Natural killer cell (primary cell): ENCODE measurements at regions not wholly inside any gene's neighbourhood (a gene's known extent, or its start where the extent isn't known, plus 50 kb on each side); places are given as distances from the start of the nearest gene placed in this dataset.

Source experiments
- ATAC-seq, 3 donors: fragments of 150-1000 bp in 2 of 3; fragments of 200-7000 bp in 1 of 3; cut with Tn5 transposase; 1 replicate in 1 of 3; 2 replicates in 2 of 3; pipeline ENCODE4 v1.10.0; 2021; ENCODE audit warnings: mild to moderate bottlenecking in 2 of 3, moderate library complexity in 2 of 3
- DNase-seq, 2 donors: peaks; one replicate each; pipeline versions ENCODE4 v3.0.0 to v3.0.0-alpha.2; 2013 to 2021; ENCODE audit warnings: mixed read lengths in 1 of 2
- H3K27ac ChIP-seq: one replicate; pipeline ENCODE4 v1.5.1; 2013; ENCODE audit warnings: mild to moderate bottlenecking, low read length
- H3K27me3 ChIP-seq: one replicate; pipeline ENCODE4 v1.6.1; 2013; ENCODE audit warnings: low read length; ENCODE audit not compliant: control insufficient read depth, insufficient read depth
- H3K36me3 ChIP-seq: one replicate; pipeline ENCODE4 v1.6.1; 2013; ENCODE audit warnings: low read length; ENCODE audit not compliant: control insufficient read depth, insufficient read depth
- H3K4me1 ChIP-seq: one replicate; pipeline ENCODE4 v1.6.1; 2013; ENCODE audit warnings: low read length; ENCODE audit not compliant: control insufficient read depth, insufficient read depth
- H3K4me3 ChIP-seq: one replicate; pipeline ENCODE4 v1.5.1; 2013; ENCODE audit warnings: low read length
- H3K9me3 ChIP-seq: one replicate; pipeline ENCODE4 v1.6.1; 2013; ENCODE audit warnings: low read length; ENCODE audit not compliant: control insufficient read depth, insufficient read depth
- H3K27ac Mint-ChIP-seq, 2 donors: one replicate each; pipeline ENCODE4 v1.8.0; 2022; ENCODE audit warnings: mild to moderate bottlenecking in 2 of 2, mixed read lengths in 2 of 2, moderate library complexity in 1 of 2
- H3K27me3 Mint-ChIP-seq, 2 donors: one replicate each; pipeline ENCODE4 v1.8.0; 2022; ENCODE audit warnings: low read depth in 2 of 2, mixed read lengths in 2 of 2
- H3K36me3 Mint-ChIP-seq: one replicate; pipeline ENCODE4 v1.8.0; 2022; ENCODE audit warnings: mixed read lengths
- H3K4me1 Mint-ChIP-seq, 2 donors: one replicate each; pipeline ENCODE4 v1.8.0; 2022; ENCODE audit warnings: mixed read lengths in 2 of 2
- H3K4me3 Mint-ChIP-seq: one replicate; pipeline ENCODE4 v1.8.0; 2022; ENCODE audit warnings: mild to moderate bottlenecking, moderate library complexity, mixed read lengths
- H3K9me3 Mint-ChIP-seq, 2 donors: one replicate each; pipeline ENCODE4 v1.8.0; 2022; ENCODE audit warnings: mixed read lengths in 2 of 2
- WGBS: methylation state at CpG from one replicate; pipeline ENCODE4 v1.1.7; 2013; ENCODE audit warnings: missing lambda C conversion rate; ENCODE audit not compliant: insufficient coverage; 5-methylcytosine and 5-hydroxymethylcytosine counted together
- intact Hi-C: fragments of 100-400 bp; cut with micrococcal nuclease; formaldehyde crosslinking; loops from one replicate; pipeline ENCODE4 v1.14.2; 2022
- TF ChIP-seq, protein P1 (sequence below): fragments of 200-600 bp; IDR thresholded peaks from one replicate; pipeline ENCODE4 v1.8.0; 2022; ENCODE audit warnings: antibody characterized with exemption

DNA sequence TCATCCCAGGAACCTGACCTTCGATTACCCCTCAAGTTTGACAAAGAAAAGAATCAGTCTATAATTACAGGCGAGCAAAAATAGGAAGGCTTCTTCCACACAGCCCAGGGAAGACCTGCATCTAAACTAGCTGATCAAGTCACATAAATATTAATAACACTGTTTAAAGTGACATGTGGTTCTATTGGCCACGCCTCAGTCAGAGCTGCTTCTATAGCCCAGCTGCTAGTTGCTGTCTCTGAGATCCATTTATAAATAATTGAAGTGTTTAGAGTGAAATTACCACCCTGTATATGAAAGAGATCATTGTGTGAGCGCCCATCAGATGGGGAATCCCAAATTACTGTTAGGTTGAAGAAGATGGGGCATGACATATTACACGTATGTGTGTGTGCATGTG, 426.0 kb downstream of the CDH2 start:
- TF ChIP-seq, protein P1, sequence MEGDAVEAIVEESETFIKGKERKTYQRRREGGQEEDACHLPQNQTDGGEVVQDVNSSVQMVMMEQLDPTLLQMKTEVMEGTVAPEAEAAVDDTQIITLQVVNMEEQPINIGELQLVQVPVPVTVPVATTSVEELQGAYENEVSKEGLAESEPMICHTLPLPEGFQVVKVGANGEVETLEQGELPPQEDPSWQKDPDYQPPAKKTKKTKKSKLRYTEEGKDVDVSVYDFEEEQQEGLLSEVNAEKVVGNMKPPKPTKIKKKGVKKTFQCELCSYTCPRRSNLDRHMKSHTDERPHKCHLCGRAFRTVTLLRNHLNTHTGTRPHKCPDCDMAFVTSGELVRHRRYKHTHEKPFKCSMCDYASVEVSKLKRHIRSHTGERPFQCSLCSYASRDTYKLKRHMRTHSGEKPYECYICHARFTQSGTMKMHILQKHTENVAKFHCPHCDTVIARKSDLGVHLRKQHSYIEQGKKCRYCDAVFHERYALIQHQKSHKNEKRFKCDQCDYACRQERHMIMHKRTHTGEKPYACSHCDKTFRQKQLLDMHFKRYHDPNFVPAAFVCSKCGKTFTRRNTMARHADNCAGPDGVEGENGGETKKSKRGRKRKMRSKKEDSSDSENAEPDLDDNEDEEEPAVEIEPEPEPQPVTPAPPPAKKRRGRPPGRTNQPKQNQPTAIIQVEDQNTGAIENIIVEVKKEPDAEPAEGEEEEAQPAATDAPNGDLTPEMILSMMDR = no peak
- Histone ChIP-seq H3K27ac (no peak overlapping the region), H3K4me1 (no peaks in the 10 kb centered on the region), H3K36me3 (no peaks in the 10 kb centered on the region), H3K4me3 (no peak overlapping the region), H3K27me3 (no peaks in the 10 kb centered on the region), H3K9me3 (no peaks in the 10 kb centered on the region)
- H3K27ac Mint-ChIP-seq = no peak overlapping the region
- H3K4me3 Mint-ChIP-seq = no peak overlapping the region
- ATAC-seq (no peak), DNase-seq (no peak)
- H3K36me3 Mint-ChIP-seq = no peaks in the 10 kb centered on the region
- intact Hi-C loops = no loop called here
- no peaks in the 10 kb centered on the region for H3K4me1 Mint-ChIP-seq
- no peaks in the 10 kb centered on the region for H3K27me3 Mint-ChIP-seq
- whole genome bisulfite sequencing = 65% methylated on average over 5 of the region's 5 CpGs
- peaks cover 5 to 8% of the 10 kb centered on the region in 2 donors for H3K9me3 Mint-ChIP-seq

DNA sequence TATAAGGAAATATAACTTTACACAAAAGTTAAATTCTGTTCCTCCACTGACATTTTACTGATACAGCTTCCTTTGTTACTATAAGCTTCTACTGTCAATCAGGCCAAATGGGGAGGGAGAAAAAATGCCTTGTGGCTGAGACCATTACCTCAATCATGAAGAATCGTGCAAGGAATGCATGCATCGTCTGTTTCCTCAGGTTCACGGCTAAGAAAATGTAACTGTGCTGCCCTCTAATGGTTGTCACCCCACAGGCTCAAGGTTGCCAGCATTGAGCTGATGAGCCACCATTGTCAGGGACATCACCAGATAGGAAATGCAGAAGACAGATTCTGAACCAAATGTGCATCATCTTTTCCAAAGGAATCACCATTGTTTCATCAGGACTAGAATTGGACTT, 426.9 kb downstream of the CDH2 start:
- Histone ChIP-seq H3K36me3 (no peaks in the 10 kb centered on the region), H3K4me3 (no peak overlapping the region), H3K27me3 (no peaks in the 10 kb centered on the region), H3K9me3 (no peaks in the 10 kb centered on the region), H3K4me1 (no peaks in the 10 kb centered on the region), H3K27ac (no peak overlapping the region)
- Mint-ChIP-seq H3K9me3 (peaks cover 5 to 8% of the 10 kb centered on the region in 2 donors), H3K4me3 (no peak overlapping the region), H3K36me3 (no peaks in the 10 kb centered on the region), H3K27ac (no peak overlapping the region), H3K27me3 (no peaks in the 10 kb centered on the region), H3K4me1 (no peaks in the 10 kb centered on the region)
- 4% methylated on average over 3 of the region's 3 CpGs for WGBS
- ATAC-seq (no peak), DNase-seq (no peak)
- intact Hi-C loops = no loop called here
- TF ChIP-seq, protein P1 = no peak

DNA sequence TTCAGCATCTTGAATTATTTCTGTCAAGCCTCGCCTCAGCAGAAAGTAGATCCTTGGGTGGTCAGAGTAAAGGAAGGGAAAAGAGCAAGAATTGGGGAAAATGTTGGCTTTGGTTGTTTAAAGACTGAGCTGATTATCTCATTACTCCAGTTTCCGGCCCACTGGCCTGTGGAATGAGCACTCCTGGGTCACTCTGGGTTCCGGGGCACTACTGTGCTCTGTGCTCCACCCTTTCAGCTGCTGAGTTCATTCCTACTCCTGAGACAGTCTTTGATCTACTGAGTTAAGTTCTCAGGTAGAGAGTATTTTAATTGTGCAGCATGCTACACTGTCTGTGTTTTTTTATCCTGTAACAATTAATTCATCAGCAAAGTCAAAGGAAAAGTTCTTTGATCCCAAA, 427.7 kb downstream of the CDH2 start:
- ATAC-seq = no peak
- H3K4me1 Mint-ChIP-seq = no peaks in the 10 kb centered on the region
- no peaks in the 10 kb centered on the region for H3K36me3 Mint-ChIP-seq
- H3K4me3 Mint-ChIP-seq = no peak overlapping the region
- Histone ChIP-seq H3K27ac (no peak overlapping the region), H3K9me3 (no peaks in the 10 kb centered on the region), H3K36me3 (no peaks in the 10 kb centered on the region), H3K27me3 (no peaks in the 10 kb centered on the region), H3K4me3 (no peak overlapping the region), H3K4me1 (no peaks in the 10 kb centered on the region)
- TF ChIP-seq, protein P1 = no peak
- no peak overlapping the region for H3K27ac Mint-ChIP-seq
- H3K27me3 Mint-ChIP-seq = no peaks in the 10 kb centered on the region
- H3K9me3 Mint-ChIP-seq = peaks cover 5 to 8% of the 10 kb centered on the region in 2 donors
- no peak for DNase-seq
- intact Hi-C loops = no loop called here
- 61% methylated on average over 3 of the region's 3 CpGs for WGBS

DNA sequence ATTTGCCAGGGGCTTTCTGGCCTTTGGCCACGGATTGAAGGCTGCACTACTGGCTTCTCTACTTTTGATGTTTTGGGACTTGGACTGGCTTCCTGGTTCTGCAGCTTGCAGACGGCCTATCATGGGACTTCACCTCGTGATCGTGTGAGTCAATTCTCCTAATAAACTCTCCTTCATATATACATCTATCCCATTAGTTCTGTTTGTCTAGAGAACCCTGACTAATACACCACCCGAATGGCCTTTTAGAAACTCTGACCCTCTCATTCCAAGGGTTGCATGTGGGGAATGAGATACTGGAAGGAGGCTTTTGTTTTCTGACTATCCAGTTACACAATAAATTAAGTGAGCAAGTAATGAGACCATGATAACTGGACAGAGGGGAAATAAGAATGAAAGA, 430.7 kb downstream of the CDH2 start:
- Histone ChIP-seq H3K27ac (no peak overlapping the region), H3K9me3 (no peaks in the 10 kb centered on the region), H3K36me3 (no peaks in the 10 kb centered on the region), H3K4me3 (no peak overlapping the region), H3K27me3 (no peaks in the 10 kb centered on the region), H3K4me1 (no peaks in the 10 kb centered on the region)
- Mint-ChIP-seq H3K4me1 (no peaks in the 10 kb centered on the region), H3K27ac (no peak overlapping the region), H3K27me3 (no peaks in the 10 kb centered on the region), H3K9me3 (peaks cover 9 to 10% of the 10 kb centered on the region in 2 donors), H3K36me3 (no peaks in the 10 kb centered on the region), H3K4me3 (no peak overlapping the region)
- TF ChIP-seq, protein P1 = no peak
- DNase-seq (no peak), ATAC-seq (no peak)
- intact Hi-C loops = no loop called here
- WGBS = 86% methylated on average over 4 of the region's 5 CpGs
